HT-29 (cell line): ENCODE measurements at regions not wholly inside any gene's neighbourhood (a gene's known extent, or its start where the extent isn't known, plus 50 kb on each side); places are given as distances from the start of the nearest gene placed in this dataset.
"Not testable (repeated sequence)": the region's sequence is repeated elsewhere in the genome, so short reads cannot be mapped to it uniquely, and the experiment has no call there.

Experiments
- DNase-seq: peaks from one replicate; pipeline ENCODE4 v3.0.0-alpha.2; 2015; ENCODE audit warnings: low spot score

DNA sequence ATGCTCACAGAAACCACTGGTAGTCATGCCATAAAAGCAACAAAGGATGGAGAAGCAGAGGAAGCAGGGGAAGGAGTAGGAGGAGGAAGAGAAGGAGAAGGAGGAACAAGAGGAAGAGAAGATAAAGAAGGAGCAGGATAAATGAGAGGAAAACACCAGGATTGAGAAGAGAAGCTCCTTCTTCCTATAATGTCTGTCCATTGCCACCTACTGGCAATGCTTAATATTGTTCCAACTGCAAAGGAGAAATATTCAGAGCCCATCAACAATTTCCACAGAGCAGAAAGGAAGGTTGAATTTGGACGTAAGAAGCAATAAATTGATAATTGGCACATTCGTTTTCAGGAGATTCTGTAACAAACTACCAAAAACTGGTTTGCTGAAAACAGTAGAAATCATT, 898.4 kb downstream of the SLC16A7 start:
- peak; percentile 63 for DNase-seq

DNA sequence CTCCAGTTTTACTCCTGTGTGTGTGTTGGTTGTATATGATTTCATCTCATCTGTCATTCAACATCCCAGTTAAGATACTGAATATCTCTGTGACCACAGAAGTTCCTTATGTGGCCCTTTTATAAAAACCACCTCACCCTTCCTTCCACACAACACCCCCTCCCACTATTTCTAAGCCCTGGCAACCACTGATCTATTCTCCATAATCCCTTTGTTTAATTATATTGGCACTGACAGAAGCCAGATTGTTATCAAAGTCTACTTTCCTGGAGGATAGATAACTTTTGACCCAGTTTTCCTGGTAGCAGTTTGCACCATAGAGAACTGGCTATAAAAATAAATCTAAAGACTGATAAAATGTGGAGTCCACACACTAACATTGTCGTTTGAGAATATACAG, 902.8 kb downstream of the SLC16A7 start:
- no peak for DNase-seq

GRCh38 chr12:60501124-60501729, 905.4 kb downstream of the SLC16A7 start:
- DNase-seq, result no peak

- DNase-seq, result no peak
Measured at GRCh38 chr12:60522684-60523400, 927.0 kb downstream of the SLC16A7 start.

DNA sequence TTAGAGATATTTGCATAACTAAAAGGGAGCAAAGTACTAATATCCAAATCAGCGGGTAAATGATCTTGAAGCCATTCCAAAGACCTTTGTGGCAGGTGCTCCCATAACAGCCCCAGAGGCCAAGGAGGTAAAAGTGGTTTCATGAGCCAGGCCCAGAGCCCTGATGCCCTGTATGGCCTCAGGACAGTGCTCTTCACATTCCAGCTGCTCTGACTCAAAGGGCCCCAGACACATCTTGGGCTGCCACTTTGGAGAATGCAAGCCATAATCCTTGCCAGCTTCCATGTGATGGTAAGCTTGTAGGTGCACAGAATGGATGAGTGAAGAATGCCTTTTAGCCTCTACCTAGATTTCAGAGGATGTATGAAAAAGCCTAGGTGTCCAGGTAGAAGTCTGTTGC, 933.4 kb downstream of the SLC16A7 start:
- DNase-seq, result no peak

GRCh38 chr12:60529723-60530122, 933.9 kb downstream of the SLC16A7 start:
- no peak for DNase-seq

DNA sequence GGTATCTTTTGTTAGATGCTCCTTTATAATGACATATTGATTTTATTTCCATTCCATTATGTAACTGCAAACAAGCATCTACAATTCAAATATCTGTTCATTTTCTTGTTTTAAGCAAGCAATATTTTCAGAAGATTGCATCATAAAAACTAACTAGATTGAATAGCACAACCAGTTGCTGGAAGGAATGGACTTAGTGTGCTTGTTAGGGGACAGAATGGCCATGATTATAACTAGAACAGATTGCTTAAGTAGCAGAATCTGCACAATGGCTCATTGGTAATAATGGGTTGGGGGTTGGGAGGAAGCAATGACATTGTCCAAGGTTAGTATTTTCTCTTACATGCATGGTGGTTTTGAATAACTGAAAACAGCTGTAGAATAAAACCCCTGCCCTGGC, 939.5 kb downstream of the SLC16A7 start:
- DNase-seq, result no peak

GRCh38 chr12:60539592-60539991, 943.8 kb downstream of the SLC16A7 start:
- no peak for DNase-seq

DNA sequence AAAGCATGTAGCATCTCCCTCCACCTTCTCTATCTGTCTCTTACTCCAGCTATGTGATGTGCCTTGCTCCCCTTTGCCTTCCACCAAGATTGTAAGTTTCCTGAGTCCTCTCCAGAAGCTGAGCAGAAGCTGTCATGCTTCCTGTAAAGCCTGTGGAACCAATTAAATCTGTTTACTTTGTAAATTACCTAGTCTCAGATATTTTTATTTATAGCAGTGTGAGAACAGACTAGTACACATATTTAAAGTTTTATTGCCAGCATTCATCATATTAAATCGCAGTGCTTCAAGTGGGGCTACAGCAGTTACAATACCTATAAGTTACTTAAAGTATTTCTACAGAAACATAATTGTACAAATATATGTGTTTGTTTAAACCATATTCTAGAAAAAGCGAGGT, 973.1 kb downstream of the SLC16A7 start:
- no peak for DNase-seq

DNA sequence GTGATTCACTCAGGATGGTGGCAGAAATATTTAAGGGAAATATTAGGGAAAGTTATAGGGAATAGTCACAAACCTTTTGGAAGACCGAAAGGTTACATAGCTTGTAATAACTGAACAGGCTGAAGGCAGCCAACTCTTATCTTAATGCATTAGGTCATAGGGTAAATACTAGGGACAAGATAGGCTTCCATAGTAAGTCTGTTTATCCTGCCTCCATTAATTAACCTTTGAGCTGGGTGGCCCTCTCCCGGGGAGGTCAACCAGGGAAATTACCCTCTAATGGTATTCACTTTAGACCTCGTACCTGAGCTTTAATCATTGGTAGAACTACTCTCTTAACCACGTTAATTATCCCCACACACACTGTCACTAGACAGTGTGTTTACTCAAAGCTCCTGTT, 981.8 kb downstream of the SLC16A7 start:
- DNase-seq, result no peak

DNA sequence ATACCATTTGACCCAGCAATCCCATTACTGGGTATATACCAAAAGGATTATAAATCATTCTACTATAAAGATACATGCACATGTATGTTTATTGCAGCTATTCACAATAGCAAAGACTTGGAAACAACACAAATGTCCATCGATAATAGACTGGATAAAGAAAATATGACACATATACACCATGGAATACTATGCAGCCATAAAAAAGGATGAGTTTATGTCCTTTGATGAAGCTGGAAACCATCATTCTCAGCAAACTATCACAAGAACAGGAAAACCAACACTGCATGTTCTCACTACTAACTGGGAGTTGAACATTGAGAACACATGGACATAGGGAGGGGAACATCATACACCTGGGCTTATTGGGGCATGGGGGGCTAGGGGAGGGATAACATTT, 991.8 kb downstream of the SLC16A7 start:
- not testable (repeated sequence) for DNase-seq

DNA sequence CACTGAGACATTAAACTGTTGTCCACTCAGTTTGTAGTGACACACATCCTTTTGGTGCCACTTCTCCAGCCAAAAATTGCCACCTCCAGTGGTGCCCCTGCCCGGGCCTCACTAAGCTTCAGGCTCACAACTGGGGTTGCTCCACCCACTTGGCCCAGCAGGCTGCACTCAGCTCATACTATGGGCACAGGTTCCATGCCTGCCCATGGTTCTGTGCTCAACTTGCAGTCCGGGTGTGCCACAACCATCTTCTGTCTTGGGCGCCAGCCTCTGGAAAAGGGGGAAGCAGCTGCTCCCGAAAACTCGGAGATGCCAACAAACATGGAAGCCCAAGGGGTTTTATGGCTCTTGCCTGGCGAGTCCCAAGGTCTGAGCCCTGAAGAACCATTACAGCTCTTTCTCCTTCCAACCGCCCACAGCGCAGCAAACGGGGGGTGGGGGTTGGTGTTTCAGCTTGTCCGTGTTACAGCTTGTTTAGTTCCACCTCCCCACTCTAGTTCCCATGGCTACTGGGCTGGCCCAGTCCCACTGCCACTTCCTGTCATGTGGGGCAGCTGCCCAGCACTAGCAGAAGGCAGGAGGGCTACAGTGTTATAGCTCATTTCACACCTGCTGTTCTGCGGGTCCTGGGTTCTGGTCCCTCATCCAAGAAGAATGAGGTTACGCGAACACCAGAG, 998.3 kb downstream of the SLC16A7 start:
- no peak for DNase-seq

DNA sequence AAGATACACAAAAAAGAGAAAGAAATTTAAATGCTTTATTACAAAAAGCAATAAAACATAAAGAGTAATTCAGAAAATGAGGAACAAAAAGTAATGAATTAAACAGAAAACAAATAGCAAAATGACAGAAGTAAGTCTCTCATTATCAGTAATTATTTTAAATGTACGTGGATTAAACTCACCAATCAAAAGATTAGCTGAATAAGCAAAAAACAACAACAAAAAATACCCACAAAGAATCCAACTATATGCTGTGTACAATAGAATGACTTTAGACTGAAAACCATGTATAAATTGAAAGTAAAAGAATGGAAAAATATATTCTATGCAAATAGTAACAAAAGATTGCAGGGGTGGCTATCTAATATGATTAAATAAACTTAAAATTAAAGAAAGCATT, 1006.8 kb downstream of the SLC16A7 start:
- no peak for DNase-seq

DNA sequence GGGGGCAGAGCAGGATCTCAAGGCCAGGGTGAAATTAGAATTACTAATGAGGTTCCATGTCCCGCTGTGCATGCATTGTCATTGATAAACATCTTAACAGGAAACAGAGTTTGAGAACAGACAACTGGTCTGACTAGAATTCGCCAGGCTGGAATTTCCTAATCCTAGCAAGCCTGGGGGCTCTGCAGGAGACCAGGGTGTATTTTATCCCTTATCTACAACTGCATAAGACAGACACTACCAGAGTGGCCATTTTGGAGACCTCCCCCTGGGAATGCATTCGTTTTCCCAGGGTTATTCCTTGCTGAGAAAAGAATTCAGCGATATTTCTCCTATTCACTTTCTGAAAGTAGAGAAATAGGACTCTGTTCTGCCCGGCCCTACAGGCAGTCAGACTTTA, 1007.6 kb downstream of the SLC16A7 start:
- not testable (repeated sequence) for DNase-seq

DNA sequence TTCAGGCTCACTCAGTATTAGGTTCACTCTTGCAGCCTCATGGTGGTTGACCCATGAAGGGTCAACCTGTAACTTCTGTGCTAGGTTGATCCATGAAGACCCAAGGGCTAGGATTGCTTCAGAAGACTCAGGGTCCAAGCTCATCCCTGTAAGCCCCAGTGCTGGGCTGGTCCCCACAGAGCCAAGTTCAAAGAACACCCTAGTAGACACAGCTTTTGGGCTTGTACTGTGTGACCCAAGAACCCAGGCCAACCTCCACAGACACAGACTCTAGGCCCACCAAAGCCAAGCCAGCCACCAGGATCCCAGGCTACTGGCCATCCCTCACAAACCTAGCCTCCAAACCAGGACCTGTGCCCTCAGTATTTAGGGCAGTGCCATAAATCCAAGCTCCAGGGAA, 1020.6 kb downstream of the SLC16A7 start:
- no peak for DNase-seq

GRCh38 chr12:60630796-60631195, 1035.0 kb downstream of the SLC16A7 start:
- no peak for DNase-seq

DNA sequence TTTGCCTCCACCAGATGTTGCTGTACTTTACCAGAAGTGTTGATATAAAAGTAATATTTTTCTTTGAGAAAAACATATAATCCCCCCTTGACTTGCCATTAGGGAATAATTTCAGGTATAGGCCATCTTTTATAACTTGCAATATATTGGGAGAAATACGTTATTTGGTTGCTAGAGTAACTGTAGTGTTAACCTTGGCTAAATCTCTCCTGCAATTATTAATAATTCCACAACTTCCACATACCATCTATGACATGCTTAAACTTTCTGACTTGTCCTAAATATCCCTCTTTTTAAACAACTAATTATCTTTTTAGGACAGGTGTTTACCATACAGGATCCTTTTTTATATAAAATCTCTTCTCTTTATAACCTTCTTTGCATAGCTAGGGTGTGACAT, 1048.2 kb downstream of the SLC16A7 start:
- no peak for DNase-seq

DNA sequence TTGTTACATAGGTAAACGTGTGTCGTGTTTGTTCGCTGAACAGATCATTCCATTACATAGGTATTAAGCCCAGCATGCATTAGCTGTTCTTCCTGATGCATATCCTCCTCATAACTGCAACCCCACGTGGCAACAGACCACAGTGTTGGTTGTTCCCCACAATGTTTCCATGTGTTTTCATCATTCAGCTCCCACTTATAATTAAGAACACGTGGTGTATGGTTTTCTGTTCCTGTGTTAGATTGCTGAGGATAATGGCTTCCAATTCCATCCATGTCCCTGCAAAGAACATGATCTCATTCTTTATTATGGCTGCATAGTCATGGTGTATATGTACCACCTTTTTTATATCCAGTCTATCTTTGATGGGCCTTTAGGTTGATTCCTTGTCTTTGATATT, 1071.1 kb downstream of the SLC16A7 start:
- DNase-seq, result no peak

DNA sequence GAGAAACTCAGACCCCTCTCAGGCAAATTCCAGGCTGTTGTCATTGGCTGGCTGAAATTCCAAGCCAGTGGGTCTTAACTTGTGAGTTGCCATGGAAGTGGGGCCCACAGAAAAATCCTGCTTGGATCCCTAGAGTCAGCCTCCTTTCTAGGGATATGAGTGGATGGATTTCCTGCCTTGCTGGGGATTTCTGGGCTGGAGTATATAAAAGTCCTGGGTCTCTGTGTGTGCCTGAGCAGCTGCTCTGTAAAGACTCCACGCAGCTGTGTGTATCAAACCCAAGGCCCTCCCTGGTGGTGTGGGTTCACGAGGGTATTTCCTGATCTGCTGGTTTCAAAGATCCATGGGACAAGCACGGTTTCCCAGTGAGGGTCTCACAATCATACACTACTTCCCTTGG, 1077.1 kb downstream of the SLC16A7 start:
- DNase-seq, result no peak

DNA sequence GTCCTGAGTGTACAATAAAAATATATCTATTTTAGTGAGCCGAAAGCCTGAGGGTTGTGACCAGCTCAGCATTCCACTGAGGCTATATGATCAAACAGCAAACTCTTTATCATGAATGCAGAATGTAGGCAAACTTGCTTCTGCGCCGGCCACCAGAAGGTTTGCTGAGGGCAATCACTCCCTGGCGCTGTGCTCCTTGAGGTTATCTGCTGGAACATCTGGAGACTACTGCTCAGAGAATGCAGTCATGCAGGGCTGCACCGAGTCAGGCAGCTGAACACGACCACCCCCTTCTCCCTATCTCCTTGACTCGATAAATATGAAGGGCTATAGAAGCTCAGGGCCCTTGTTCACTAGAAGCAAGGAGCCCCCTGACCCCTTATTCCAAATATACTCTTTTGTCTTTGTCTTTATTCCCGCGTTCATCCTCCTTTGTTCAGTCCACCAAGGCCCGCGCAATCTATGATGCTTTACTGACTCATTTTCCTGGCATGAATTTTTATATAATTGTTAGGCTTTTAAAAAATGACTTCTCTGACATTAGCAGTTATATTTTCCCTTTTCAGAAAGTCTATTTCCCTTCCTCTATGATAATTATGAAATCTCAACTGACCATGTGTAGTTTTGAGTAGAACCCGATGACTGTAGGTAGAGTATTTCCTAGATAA, 1089.3 kb downstream of the SLC16A7 start:
- no peak for DNase-seq

GRCh38 chr12:60689137-60689536, 1093.3 kb downstream of the SLC16A7 start:
- peak; percentile 29 for DNase-seq

DNA sequence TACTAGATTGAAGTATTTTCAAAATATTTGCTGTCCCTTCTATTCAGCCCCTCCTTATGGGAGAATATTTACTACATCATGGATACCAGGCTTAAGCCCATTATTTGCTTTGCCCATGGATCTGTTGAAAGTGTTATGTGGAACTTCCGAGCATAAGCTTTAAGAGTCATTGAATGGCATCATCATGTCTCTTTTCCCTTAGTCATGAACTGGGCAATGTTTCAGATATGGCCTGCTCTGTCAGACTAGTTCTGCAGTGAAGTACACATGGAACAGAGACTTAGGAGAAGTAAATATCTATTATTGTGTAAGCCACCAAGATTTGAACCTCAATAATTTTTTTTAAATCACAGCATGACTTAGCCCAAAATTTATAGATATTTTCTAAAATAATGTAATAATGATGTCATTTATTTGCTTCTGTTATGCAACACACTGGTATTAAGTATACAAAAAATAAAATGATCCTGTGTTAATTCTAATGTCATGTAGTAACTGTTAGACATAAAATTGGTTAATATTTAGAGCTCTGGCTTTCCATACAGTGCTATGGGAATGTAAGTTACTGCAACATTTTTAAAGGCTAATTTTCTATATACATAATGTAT, 1097.3 kb downstream of the SLC16A7 start:
- no peak for DNase-seq
